ENCODE measurements at regions not wholly inside any gene's neighbourhood (a gene's known extent, or its start where the extent isn't known, plus 50 kb on each side); places are given as distances from the start of the nearest gene placed in this dataset.
"Not testable (repeated sequence)": the region's sequence is repeated elsewhere in the genome, so short reads cannot be mapped to it uniquely, and the experiment has no call there.

DNA sequence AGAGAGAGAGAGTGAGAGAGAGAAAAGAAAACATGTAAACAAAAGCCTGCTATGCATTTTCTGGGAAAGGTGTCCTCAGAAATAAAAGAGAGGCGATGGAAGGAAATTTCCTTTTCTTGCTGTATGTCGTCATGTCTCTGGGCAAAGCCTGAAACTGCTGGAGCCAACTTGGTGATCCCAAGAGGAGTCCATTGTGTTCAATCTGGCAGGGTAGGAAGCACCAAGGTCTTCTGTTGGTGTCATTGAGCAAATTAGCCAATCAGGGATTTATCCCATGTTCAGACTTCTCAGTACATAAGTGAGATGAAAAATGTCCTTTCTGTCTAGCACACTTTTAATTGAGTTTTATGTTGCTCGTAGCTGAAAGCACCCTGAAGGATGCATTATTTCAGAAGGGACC, 260.0 kb upstream of the KAZN start:
- DNase-seq (ENCODE audit: low read depth in 1 of 2, low spot score in 1 of 2): no peak

DNA sequence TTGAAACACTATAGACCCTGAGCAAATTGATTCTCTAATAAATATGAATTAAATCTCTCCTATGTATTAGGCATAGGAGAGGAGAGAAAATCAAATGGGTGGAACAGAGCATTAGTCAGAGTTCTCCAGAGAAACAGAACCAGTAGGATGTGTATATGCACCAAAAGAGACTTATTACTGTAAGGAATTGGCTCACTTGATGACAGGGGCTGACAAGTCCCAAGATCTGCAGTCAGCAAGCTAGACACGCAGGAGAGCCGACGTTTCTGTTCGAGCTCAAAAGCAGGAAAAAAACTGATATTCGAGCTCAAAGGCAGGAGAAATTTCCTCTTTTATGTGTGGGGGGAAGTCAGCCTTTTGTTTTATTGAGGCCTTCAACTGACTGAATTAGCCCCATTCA, 259.2 kb upstream of the KAZN start:
- no peak for DNase-seq (ENCODE audit: low read depth in 1 of 2, low spot score in 1 of 2)

- DNase-seq (ENCODE audit: low read depth in 1 of 2, low spot score in 1 of 2): no peak
These were observed 258.3 kb upstream of the KAZN start for GRCh38 chr1:14340002-14340785.

- no peak for DNase-seq (ENCODE audit: low read depth in 1 of 2, low spot score in 1 of 2)
These were observed 257.3 kb upstream of the KAZN start for GRCh38 chr1:14341147-14341546.

GRCh38 chr1:14345946-14346550, 252.4 kb upstream of the KAZN start:
- no peak for DNase-seq (ENCODE audit: low read depth in 1 of 2, low spot score in 1 of 2)

DNA sequence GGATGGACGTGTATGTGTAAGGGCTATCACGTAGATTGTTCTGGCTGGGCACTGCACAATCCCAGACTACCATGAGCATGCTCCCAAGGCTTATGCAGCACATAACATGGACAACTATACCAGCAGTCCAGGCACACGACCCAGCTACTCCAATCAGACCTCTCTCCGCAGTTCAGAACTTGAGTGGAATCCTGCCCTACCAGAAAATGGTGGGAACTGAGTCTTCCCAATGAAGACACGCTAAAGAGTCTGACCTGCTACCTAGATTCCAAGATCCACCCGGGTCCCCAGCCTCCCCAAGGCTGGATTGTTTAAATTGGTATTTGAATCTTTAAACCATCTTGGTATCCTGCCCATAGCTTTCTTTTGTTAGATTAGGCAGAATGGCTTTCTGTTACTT, 251.3 kb upstream of the KAZN start:
- no peak for DNase-seq (ENCODE audit: low read depth in 1 of 2, low spot score in 1 of 2)

- no peak for DNase-seq (ENCODE audit: low read depth in 1 of 2, low spot score in 1 of 2)
These were observed 250.7 kb upstream of the KAZN start for GRCh38 chr1:14347776-14348175.

- DNase-seq (ENCODE audit: low read depth in 1 of 2, low spot score in 1 of 2): no peak
These were observed 248.3 kb upstream of the KAZN start for GRCh38 chr1:14350197-14350596.

- no peak for DNase-seq (ENCODE audit: low read depth in 1 of 2, low spot score in 1 of 2)
These were observed 245.6 kb upstream of the KAZN start for GRCh38 chr1:14352897-14353296.

- not testable (repeated sequence) for DNase-seq (ENCODE audit: low read depth in 1 of 2, low spot score in 1 of 2)
These were observed 237.5 kb upstream of the KAZN start for GRCh38 chr1:14361005-14361404.

DNA sequence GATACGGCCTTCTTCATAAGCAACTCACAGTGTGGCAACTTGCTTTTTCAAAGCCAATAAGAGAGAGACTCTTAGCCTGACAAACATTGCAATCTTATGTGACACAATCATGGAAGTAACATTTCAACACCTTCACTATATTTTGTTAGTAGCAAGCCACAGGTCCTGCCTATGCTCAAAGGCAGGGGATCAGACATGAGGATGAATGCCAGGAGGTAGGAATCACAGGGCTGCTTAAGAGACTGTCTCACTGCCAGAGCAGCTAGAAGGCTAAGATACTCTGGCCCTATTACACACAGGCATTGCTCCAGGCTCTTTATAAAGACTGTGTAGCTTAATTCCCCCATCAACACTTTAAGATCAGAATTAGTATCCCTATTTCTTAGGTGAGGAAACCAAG, 236.2 kb upstream of the KAZN start:
- DNase-seq (ENCODE audit: low read depth in 1 of 2, low spot score in 1 of 2): no peak

GRCh38 chr1:14363036-14363590, 235.4 kb upstream of the KAZN start:
- DNase-seq (ENCODE audit: low read depth in 1 of 2, low spot score in 1 of 2): no peak

DNA sequence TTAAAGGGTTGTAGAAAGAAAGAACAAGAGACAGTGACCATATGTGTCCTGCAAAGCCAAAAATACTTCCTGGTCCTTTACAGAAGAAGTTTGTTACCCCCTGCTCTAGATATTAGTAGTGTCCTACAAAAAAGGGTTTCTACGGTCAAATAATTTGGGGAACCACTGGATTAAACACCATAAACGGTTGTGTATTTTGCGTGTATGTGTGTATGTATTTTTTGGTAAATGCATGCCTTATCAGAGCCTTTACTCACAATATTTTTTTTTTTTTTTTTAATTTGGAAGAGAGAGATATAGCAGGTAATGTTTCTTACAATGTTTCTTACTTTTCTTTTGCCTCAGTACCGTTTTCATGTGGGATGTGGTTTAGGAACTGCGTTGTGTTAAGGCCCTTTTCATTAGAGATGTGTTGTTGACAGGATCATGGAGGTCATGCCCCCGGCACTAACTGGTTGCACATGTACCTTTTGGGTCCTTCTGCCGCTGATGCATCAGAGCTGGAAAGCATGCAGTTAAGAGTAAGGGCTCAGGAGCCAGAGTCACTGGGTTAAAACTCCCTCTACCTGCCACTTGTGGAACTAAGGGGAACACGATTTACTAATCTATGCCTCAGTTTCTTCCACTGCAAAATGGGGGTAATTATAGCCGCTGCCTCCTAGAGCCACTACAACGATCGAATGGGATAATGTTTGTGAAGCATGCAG, 234.6 kb upstream of the KAZN start:
- DNase-seq (ENCODE audit: low read depth in 1 of 2, low spot score in 1 of 2): no peak

- no peak for DNase-seq (ENCODE audit: low read depth in 1 of 2, low spot score in 1 of 2)
These were observed 233.0 kb upstream of the KAZN start for GRCh38 chr1:14365301-14365988.

GRCh38 chr1:14366091-14367018, 232.1 kb upstream of the KAZN start:
- no peak for DNase-seq (ENCODE audit: low read depth in 1 of 2, low spot score in 1 of 2)

DNA sequence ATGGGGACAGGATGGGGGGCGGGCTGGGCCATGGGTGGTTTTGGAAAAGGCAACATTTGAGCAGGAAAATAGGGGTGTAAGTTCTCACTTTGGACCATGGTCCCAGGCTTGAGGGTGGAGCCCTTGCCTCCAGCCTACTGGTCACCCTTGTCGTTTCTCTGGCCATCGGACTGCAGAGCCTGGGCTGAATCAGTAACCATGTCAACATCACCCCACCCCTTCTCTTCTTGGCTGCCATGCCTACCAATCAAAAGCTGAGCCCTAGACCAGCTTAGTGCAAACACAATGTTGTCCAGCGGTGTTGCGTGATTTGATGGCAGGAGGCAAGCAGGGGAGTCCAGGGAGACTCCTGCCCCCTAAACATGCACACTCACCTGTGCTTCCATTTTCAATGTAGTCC, 231.0 kb upstream of the KAZN start:
- no peak for DNase-seq (ENCODE audit: low read depth in 1 of 2, low spot score in 1 of 2)

DNA sequence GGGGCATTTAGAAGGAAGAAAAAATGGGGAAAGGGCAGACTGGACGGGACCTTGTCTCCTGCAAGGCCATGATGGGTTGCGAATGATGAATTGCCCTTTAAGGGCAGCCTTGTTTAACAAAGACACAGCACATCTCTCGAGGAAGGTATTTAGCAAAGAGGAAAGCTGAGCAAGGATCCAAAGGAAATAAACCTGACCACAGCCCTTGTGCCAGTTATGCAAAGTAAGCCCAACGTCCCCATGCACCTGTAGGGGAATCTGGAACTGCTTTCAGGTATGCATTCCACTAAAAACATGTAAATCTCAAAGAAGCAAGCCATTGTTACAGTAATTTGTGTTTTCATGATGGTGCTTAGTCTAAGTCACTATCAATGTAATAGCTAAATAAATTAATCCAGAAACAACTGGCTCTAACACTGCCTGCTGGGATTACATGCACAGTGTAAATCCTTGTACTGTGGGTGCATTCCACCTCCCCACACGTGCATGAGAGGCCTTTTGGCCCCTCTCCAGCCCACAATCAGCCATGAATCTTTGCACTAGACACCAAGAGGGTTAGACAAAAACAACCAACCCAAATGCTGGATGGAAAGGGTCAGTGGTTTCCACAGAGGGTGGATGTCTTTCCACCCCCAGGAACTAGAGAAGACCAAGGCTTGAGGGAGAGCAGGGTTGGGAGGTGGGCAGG, 228.8 kb upstream of the KAZN start:
- no peak for DNase-seq (ENCODE audit: low read depth in 1 of 2, low spot score in 1 of 2)

DNA sequence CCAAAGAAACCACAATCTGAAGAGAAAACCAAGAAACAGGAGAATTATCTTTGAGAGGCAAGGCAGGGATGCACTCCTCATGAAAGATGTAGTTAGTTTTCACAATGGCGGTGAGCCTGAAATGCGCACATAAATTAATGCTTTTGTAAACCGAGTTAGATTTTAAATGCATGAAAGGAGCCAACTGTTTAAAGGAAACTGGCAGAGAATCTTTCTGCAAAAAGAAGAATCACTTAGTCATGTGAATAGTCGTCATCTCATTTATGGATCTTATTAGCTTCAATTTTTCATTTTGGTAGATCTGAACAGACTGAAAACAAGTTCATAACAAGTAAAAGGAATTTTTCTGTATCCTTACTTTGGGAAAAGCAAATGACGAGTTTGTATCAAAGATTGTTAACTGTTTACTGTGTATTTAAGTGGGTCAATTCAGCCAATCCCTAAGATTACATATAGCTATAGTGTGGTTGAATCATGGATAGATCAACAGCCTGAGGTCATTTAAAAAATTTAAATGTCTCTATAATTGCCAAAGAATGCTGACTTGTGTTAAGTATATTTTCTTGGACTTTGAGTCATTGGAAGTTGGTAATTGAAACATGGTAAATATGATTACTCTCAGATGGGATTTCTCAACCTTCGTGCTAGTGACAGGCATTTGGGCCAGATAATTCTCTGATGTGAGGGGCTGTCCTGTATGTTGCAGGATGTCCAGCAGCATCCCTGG, 226.6 kb upstream of the KAZN start:
- no peak for DNase-seq (ENCODE audit: low read depth in 1 of 2, low spot score in 1 of 2)

- DNase-seq (ENCODE audit: low read depth in 1 of 2, low spot score in 1 of 2): no peak
These were observed 226.0 kb upstream of the KAZN start for GRCh38 chr1:14372526-14372925.

All from activated T-helper 1 cell treated with anti-CD3 and anti-CD28 coated beads, Interleukin-2, amount 50 U/mL, for 16 hours (primary cell).